Body of pancreas (tissue), 4 donors: ENCODE measurements at regions not wholly inside any gene's neighbourhood (a gene's known extent, or its start where the extent isn't known, plus 50 kb on each side); places are given as distances from the start of the nearest gene placed in this dataset.
A peak's percentile ranks its signal among the peaks of the same experiment; 100 is the strongest.

Experiments used
- ATAC-seq: fragments of 150-250 bp; one replicate; pipeline ENCODE4 v1.9.1; 2016
- DNase-seq, 4 donors: peaks; one replicate each; pipeline ENCODE4 v3.0.0-alpha.2; 2019
- H3K27ac ChIP-seq, 4 donors: fragments of 200-600 bp; sonication (generic); 1 replicate in 3 of 4; 2 replicates in 1 of 4; pipeline versions ENCODE4 v1.5.1 to v1.6.1; 2016 to 2019; ENCODE audit warnings: mild to moderate bottlenecking in 1 of 4, mixed read lengths in 1 of 4, moderate library complexity in 1 of 4
- H3K27me3 ChIP-seq, 2 donors: fragments of 200-600 bp; sonication (generic); one replicate each; pipeline ENCODE4 v1.6.0; 2016; ENCODE audit warnings: mild to moderate bottlenecking in 1 of 2
- H3K36me3 ChIP-seq, 2 donors: fragments of 200-600 bp; sonication (generic); replicated peaks in 1 of 2; 2 replicates each; pipeline ENCODE4 v1.5.1; 2016; ENCODE audit warnings: low read depth in 2 of 2; ENCODE audit not compliant: insufficient read depth in 1 of 2
- H3K4me1 ChIP-seq: fragments of 200-600 bp; sonication (generic); one replicate; pipeline ENCODE4 v1.6.0; 2016
- H3K4me3 ChIP-seq, 2 donors: fragments of 200-600 bp; sonication (generic); 1 replicate in 1 of 2; 2 replicates in 1 of 2; pipeline ENCODE4 v1.5.1; 2016 to 2019
- H3K9me3 ChIP-seq, 3 donors: fragments of 200-600 bp; sonication (generic); 1 replicate in 2 of 3; 2 replicates in 1 of 3; pipeline ENCODE4 v1.5.1; 2016
- CTCF ChIP-seq, 7 experiments: fragments of 450-650 bp in 4 of 7; fragments of 200-600 bp in 3 of 7; sonication (generic) in 3 of 7; IDR thresholded peaks; one replicate each; pipeline ENCODE4 v1.5.1; 2016 to 2019; ENCODE audit warnings: antibody characterized with exemption in 7 of 7
- POLR2A ChIP-seq, 3 donors: fragments of 450-650 bp; IDR thresholded peaks; one replicate each; pipeline ENCODE4 v1.6.1; 2016; ENCODE audit warnings: antibody characterized with exemption in 3 of 3, mild to moderate bottlenecking in 2 of 3
- WGBS, 2 donors: methylation state at CpG; one replicate each; pipeline ENCODE4 v1.1.5; 2017; 5-methylcytosine and 5-hydroxymethylcytosine counted together
- intact Hi-C: fragments of 100-400 bp; cut with DNase I; formaldehyde crosslinking; loops from one replicate; pipeline ENCODE4 v1.15.1; 2023

DNA sequence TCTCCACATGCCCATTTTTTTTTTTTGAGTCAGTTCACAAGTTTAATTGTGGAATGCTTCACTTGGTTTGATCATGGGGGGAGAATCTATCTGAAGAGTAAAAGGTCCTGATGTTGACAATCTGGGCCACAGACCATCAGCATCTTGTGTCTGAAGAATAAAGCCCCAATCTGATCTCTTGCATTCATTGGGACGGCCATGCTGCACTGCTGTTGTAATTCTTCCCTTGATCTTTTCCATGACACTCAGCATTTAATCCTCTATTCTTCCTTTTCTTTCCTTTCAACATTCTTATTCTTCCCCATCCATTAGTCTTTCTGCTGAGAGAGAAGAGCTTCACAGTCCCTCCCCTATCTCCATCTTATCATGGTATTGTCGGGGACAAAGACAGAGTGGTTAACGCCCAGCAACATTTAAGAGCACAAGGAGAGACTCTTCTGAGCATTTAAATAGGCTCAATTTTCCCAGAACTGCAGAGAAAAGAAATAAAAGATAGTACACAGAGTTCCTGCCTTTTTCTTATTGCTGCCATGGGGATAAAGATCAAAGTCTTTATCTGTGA is 1157.3 kb downstream of the SORCS3 start:
- Histone ChIP-seq H3K4me1 (peaks cover 5% of the 10 kb centered on the region), H3K9me3 (no peaks in the 10 kb centered on the region), H3K36me3 (no peaks in the 10 kb centered on the region), H3K4me3 (no peak overlapping the region), H3K27ac (no peak overlapping the region), H3K27me3 (no peaks in the 10 kb centered on the region)
- no peak for TF ChIP-seq POLR2A (IDR thresholded peaks at IDR 0.05)
- TF ChIP-seq CTCF (IDR thresholded peaks at IDR 0.05) = no peak
- ATAC-seq (no peak), DNase-seq (no peak)
- WGBS, 2 donors = 73 to 83% methylated on average over 3 of the region's 3 CpGs
- intact Hi-C loops = no loop called here

- H3K9me3 ChIP-seq = no peaks in the 10 kb centered on the region
- DNase-seq = peak; percentile 9 to 49 (median 25)
- 35 to 44% methylated on average over 6 of the region's 6 CpGs for WGBS, 2 donors
These were observed 1156.3 kb downstream of the SORCS3 start for GRCh38 chr10:105797234-105797890.

DNA sequence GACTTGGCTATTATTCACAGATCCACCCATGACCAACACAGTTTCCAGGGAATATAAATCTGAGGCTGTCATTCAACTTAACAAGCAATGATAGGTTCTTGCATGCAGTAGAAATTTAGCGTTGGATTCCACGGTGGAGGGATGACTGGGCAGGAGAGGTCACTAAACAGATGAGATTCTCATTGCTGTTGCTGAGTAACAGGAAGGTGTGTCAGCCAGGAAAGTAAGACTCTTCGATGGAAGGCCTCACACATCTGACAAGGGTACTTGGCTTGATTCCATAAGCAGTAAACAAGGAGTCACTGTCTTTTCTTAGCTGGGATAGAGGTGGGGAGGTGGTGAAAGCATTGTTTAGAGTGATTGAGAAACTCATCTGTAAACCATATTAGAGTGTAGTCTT is 1152.0 kb downstream of the SORCS3 start:
- ATAC-seq (no peak), DNase-seq (no peak)
- Histone ChIP-seq H3K9me3 (no peaks in the 10 kb centered on the region), H3K36me3 (no peaks in the 10 kb centered on the region), H3K4me3 (no peak overlapping the region), H3K4me1 (peaks cover 5% of the 10 kb centered on the region), H3K27ac (no peak overlapping the region), H3K27me3 (no peaks in the 10 kb centered on the region)
- TF ChIP-seq CTCF (IDR thresholded peaks at IDR 0.05) (no peak), POLR2A (IDR thresholded peaks at IDR 0.05) (no peak)
- WGBS, 2 donors = 68 to 71% methylated on average over 3 of the region's 3 CpGs
- intact Hi-C loops = no loop called here

More at GRCh38 chr10:105797234-105797890, 1156.3 kb downstream of the SORCS3 start:
- H3K36me3 ChIP-seq = no peaks in the 10 kb centered on the region
- H3K27ac ChIP-seq = no peak overlapping the region
- ATAC-seq = peak; percentile 90
- peaks cover 5% of the 10 kb centered on the region for H3K4me1 ChIP-seq
- H3K27me3 ChIP-seq = no peaks in the 10 kb centered on the region
- H3K4me3 ChIP-seq = no peak overlapping the region
- TF ChIP-seq POLR2A (IDR thresholded peaks at IDR 0.05) (no peak), CTCF (IDR thresholded peaks at IDR 0.05) (peak; percentile 22 to 66 (median 57))
- intact Hi-C loops = no loop called here

GRCh38 chr10:105785721-105786120 is 1144.6 kb downstream of the SORCS3 start:
- Histone ChIP-seq H3K4me1 (no peaks in the 10 kb centered on the region), H3K27me3 (no peaks in the 10 kb centered on the region), H3K4me3 (no peak overlapping the region), H3K9me3 (peaks cover 0 to 5% (median 0%) of the 10 kb centered on the region in 3 donors), H3K36me3 (no peaks in the 10 kb centered on the region), H3K27ac (no peak overlapping the region)
- 61 to 75% methylated on average over 3 of the region's 3 CpGs for WGBS, 2 donors
- intact Hi-C loops = no loop called here
- DNase-seq = no peak
- ATAC-seq = no peak
- TF ChIP-seq POLR2A (IDR thresholded peaks at IDR 0.05) (no peak), CTCF (IDR thresholded peaks at IDR 0.05) (no peak)
